Choroid plexus epithelial cell (primary cell): ENCODE measurements at regions not wholly inside any gene's neighbourhood (a gene's known extent, or its start where the extent isn't known, plus 50 kb on each side); places are given as distances from the start of the nearest gene placed in this dataset.

Experiments
- DNase-seq: peaks from one replicate; pipeline ENCODE4 v3.0.0-alpha.2; 2010; ENCODE audit warnings: low read depth
- H3K4me3 ChIP-seq: 2 replicates; pipeline ENCODE4 v1.5.1; 2011; ENCODE audit warnings: low read depth, mild to moderate bottlenecking, control low read depth, low read length, moderate library complexity
- CTCF ChIP-seq: conservative IDR thresholded peaks from 2 replicates; pipeline ENCODE4 v1.5.1; 2011; ENCODE audit warnings: low read depth, mild to moderate bottlenecking, control low read depth, inconsistent platforms, low read length, moderate library complexity

GRCh38 chr9:80233102-80233843 lies 661.5 kb downstream of the TLE4 start:
- H3K4me3 ChIP-seq, result no peak overlapping the region
- DNase-seq, result no peak
- no peak for TF ChIP-seq CTCF

GRCh38 chr9:80231318-80232236 lies 659.8 kb downstream of the TLE4 start:
- TF ChIP-seq CTCF, result no peak
- no peak overlapping the region for H3K4me3 ChIP-seq
- no peak for DNase-seq

GRCh38 chr9:80223897-80224296 lies 652.1 kb downstream of the TLE4 start:
- no peak for TF ChIP-seq CTCF
- DNase-seq, result no peak
- no peak overlapping the region for H3K4me3 ChIP-seq

GRCh38 chr9:80222466-80223169 lies 650.9 kb downstream of the TLE4 start:
- TF ChIP-seq CTCF, result no peak
- no peak overlapping the region for H3K4me3 ChIP-seq

GRCh38 chr9:80218328-80218727 lies 646.6 kb downstream of the TLE4 start:
- TF ChIP-seq CTCF, result no peak
- no peak overlapping the region for H3K4me3 ChIP-seq
- DNase-seq, result no peak

More at GRCh38 chr9:80222466-80223169, 650.9 kb downstream of the TLE4 start:
- no peak for DNase-seq

- no peak for TF ChIP-seq CTCF
- DNase-seq, result no peak
- no peak overlapping the region for H3K4me3 ChIP-seq
These were observed 641.8 kb downstream of the TLE4 start for GRCh38 chr9:80213613-80214012.
